WTC11 (cell line): ENCODE measurements at regions not wholly inside any gene's neighbourhood (a gene's known extent, or its start where the extent isn't known, plus 50 kb on each side); places are given as distances from the start of the nearest gene placed in this dataset.

ENCODE experiments used
- ATAC-seq: fragments of 200-7000 bp; cut with Tn5 transposase; 2 replicates; pipeline ENCODE4 v1.10.0; 2021; ENCODE audit warnings: mild to moderate bottlenecking, moderate library complexity
- CTCF ChIA-PET: fragments of 300-600 bp; sonication (Branson Sonifier 250); formaldehyde crosslinking; loops from one replicate; lab custom pipeline; 2021; ENCODE audit warnings: antibody characterized with exemption; lab: Charles Lee
- POLR2A ChIA-PET: fragments of 350-600 bp; sonication (Branson Sonifier 250); formaldehyde crosslinking; loops from one replicate; lab custom pipeline; 2021; ENCODE audit warnings: antibody characterized with exemption; lab: Charles Lee
- DNase-seq: peaks from one replicate; pipeline ENCODE4 v3.0.0; 2021; ENCODE audit warnings: low spot score
- H3K27ac Mint-ChIP-seq: 2 replicates; pipeline ENCODE4 v1.8.0; 2021; ENCODE audit warnings: mixed read lengths
- H3K27me3 Mint-ChIP-seq: 2 replicates; pipeline ENCODE4 v1.8.0; 2021; ENCODE audit warnings: low read depth, mild to moderate bottlenecking, moderate library complexity, mixed read lengths
- H3K36me3 Mint-ChIP-seq: 2 replicates; pipeline ENCODE4 v1.8.0; 2021; ENCODE audit warnings: mixed read lengths
- H3K4me1 Mint-ChIP-seq: 2 replicates; pipeline ENCODE4 v1.8.0; 2022; ENCODE audit warnings: mixed read lengths
- H3K4me3 Mint-ChIP-seq: 2 replicates; pipeline ENCODE4 v1.8.0; 2021; ENCODE audit warnings: mild to moderate bottlenecking, moderate library complexity, mixed read lengths
- H3K9me3 Mint-ChIP-seq: 2 replicates; pipeline ENCODE4 v1.8.0; 2021; ENCODE audit warnings: mixed read lengths
- FOXJ3 ChIP-seq: sonication (generic); formaldehyde crosslinking; IDR thresholded peaks from 2 replicates; pipeline ENCODE4 v1.9.0; 2021; ENCODE audit warnings: missing genetic modification reagents, mild to moderate bottlenecking, borderline replicate concordance
- FOXP1 ChIP-seq: sonication (generic); formaldehyde crosslinking; IDR thresholded peaks from 2 replicates; pipeline ENCODE4 v1.8.0; 2022; ENCODE audit warnings: missing genetic modification reagents, mild to moderate bottlenecking, moderate library complexity, borderline replicate concordance
- GABPB1 ChIP-seq: sonication (generic); formaldehyde crosslinking; IDR thresholded peaks from 2 replicates; pipeline ENCODE4 v1.8.1; 2023; ENCODE audit warnings: mild to moderate bottlenecking, missing genetic modification reagents
- KAT7 ChIP-seq: sonication (generic); formaldehyde crosslinking; IDR thresholded peaks from 2 replicates; pipeline ENCODE4 v1.8.1; 2023; ENCODE audit warnings: missing genetic modification reagents, mild to moderate bottlenecking, borderline replicate concordance
- TF ChIP-seq, protein P1 (sequence below): sonication (generic); formaldehyde crosslinking; IDR thresholded peaks from 2 replicates; pipeline ENCODE4 v1.8.0; 2023; ENCODE audit warnings: missing genetic modification reagents, mild to moderate bottlenecking, borderline replicate concordance
- TF ChIP-seq, protein P2 (sequence below): sonication (generic); formaldehyde crosslinking; conservative IDR thresholded peaks from 2 replicates; pipeline ENCODE4 v1.8.1; 2022; ENCODE audit warnings: mild to moderate bottlenecking, missing genetic modification reagents
- TF ChIP-seq, protein P3 (sequence below): fragments of 250-450 bp; sonication (Bioruptor Pico); IDR thresholded peaks from 2 replicates; pipeline ENCODE4 v1.9.0; 2021; ENCODE audit warnings: mild to moderate bottlenecking, borderline replicate concordance
- TF ChIP-seq, protein P4 (sequence below): sonication (generic); formaldehyde crosslinking; IDR thresholded peaks from 2 replicates; pipeline ENCODE4 v1.8.1; 2023; ENCODE audit warnings: mild to moderate bottlenecking, moderate library complexity, missing genetic modification reagents
- TF ChIP-seq, protein P5 (sequence below): fragments of 250-450 bp; sonication (Bioruptor Pico); IDR thresholded peaks from 2 replicates; pipeline ENCODE4 v1.8.0; 2021; ENCODE audit warnings: mild to moderate bottlenecking
- TF ChIP-seq, protein P6 (sequence below): fragments of 250-450 bp; sonication (Bioruptor Pico); conservative IDR thresholded peaks from 2 replicates; pipeline ENCODE4 v1.9.0; 2021; ENCODE audit warnings: mild to moderate bottlenecking
- TF ChIP-seq, protein P7 (sequence below): sonication (generic); formaldehyde crosslinking; conservative IDR thresholded peaks from 2 replicates; pipeline ENCODE4 v1.8.1; 2023; ENCODE audit warnings: mild to moderate bottlenecking, low read depth, missing genetic modification reagents, moderate library complexity
- TF ChIP-seq, protein P8 (sequence below): sonication (generic); formaldehyde crosslinking; IDR thresholded peaks from 2 replicates; pipeline ENCODE4 v1.8.1; 2022; ENCODE audit warnings: mild to moderate bottlenecking, moderate library complexity, missing genetic modification reagents
- TF ChIP-seq, protein P9 (sequence below): sonication (generic); formaldehyde crosslinking; IDR thresholded peaks from 2 replicates; pipeline ENCODE4 v1.8.1; 2022; ENCODE audit warnings: missing genetic modification reagents, borderline replicate concordance

DNA sequence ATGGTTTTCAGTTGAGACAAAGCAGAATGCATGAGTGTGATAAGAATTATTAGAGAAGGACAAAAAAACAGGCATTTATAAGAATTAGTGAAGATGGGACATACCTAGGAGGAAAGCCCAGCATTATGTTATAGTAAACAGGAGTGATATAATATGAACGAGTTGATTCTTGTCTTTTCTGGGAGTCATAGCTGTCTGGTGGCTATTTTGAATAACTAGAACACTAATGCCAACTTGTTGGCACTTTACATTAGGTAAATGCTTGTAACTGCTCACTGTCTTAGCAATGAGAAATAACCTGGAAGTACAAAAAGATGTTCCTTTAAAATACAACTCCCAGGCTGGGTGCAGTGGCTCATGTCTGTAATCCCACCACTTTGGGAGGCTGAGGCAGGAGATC lies 540.8 kb upstream of the SPHKAP start (continued):
- TF ChIP-seq, protein P1, sequence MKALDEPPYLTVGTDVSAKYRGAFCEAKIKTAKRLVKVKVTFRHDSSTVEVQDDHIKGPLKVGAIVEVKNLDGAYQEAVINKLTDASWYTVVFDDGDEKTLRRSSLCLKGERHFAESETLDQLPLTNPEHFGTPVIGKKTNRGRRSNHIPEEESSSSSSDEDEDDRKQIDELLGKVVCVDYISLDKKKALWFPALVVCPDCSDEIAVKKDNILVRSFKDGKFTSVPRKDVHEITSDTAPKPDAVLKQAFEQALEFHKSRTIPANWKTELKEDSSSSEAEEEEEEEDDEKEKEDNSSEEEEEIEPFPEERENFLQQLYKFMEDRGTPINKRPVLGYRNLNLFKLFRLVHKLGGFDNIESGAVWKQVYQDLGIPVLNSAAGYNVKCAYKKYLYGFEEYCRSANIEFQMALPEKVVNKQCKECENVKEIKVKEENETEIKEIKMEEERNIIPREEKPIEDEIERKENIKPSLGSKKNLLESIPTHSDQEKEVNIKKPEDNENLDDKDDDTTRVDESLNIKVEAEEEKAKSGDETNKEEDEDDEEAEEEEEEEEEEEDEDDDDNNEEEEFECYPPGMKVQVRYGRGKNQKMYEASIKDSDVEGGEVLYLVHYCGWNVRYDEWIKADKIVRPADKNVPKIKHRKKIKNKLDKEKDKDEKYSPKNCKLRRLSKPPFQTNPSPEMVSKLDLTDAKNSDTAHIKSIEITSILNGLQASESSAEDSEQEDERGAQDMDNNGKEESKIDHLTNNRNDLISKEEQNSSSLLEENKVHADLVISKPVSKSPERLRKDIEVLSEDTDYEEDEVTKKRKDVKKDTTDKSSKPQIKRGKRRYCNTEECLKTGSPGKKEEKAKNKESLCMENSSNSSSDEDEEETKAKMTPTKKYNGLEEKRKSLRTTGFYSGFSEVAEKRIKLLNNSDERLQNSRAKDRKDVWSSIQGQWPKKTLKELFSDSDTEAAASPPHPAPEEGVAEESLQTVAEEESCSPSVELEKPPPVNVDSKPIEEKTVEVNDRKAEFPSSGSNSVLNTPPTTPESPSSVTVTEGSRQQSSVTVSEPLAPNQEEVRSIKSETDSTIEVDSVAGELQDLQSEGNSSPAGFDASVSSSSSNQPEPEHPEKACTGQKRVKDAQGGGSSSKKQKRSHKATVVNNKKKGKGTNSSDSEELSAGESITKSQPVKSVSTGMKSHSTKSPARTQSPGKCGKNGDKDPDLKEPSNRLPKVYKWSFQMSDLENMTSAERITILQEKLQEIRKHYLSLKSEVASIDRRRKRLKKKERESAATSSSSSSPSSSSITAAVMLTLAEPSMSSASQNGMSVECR (CRISPR knock-in tag): no peak
- TF ChIP-seq, protein P2, sequence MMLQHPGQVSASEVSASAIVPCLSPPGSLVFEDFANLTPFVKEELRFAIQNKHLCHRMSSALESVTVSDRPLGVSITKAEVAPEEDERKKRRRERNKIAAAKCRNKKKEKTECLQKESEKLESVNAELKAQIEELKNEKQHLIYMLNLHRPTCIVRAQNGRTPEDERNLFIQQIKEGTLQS (CRISPR knock-in tag): no peak
- TF ChIP-seq, protein P3, sequence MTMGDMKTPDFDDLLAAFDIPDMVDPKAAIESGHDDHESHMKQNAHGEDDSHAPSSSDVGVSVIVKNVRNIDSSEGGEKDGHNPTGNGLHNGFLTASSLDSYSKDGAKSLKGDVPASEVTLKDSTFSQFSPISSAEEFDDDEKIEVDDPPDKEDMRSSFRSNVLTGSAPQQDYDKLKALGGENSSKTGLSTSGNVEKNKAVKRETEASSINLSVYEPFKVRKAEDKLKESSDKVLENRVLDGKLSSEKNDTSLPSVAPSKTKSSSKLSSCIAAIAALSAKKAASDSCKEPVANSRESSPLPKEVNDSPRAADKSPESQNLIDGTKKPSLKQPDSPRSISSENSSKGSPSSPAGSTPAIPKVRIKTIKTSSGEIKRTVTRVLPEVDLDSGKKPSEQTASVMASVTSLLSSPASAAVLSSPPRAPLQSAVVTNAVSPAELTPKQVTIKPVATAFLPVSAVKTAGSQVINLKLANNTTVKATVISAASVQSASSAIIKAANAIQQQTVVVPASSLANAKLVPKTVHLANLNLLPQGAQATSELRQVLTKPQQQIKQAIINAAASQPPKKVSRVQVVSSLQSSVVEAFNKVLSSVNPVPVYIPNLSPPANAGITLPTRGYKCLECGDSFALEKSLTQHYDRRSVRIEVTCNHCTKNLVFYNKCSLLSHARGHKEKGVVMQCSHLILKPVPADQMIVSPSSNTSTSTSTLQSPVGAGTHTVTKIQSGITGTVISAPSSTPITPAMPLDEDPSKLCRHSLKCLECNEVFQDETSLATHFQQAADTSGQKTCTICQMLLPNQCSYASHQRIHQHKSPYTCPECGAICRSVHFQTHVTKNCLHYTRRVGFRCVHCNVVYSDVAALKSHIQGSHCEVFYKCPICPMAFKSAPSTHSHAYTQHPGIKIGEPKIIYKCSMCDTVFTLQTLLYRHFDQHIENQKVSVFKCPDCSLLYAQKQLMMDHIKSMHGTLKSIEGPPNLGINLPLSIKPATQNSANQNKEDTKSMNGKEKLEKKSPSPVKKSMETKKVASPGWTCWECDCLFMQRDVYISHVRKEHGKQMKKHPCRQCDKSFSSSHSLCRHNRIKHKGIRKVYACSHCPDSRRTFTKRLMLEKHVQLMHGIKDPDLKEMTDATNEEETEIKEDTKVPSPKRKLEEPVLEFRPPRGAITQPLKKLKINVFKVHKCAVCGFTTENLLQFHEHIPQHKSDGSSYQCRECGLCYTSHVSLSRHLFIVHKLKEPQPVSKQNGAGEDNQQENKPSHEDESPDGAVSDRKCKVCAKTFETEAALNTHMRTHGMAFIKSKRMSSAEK (CRISPR knock-in tag): no peak

DNA sequence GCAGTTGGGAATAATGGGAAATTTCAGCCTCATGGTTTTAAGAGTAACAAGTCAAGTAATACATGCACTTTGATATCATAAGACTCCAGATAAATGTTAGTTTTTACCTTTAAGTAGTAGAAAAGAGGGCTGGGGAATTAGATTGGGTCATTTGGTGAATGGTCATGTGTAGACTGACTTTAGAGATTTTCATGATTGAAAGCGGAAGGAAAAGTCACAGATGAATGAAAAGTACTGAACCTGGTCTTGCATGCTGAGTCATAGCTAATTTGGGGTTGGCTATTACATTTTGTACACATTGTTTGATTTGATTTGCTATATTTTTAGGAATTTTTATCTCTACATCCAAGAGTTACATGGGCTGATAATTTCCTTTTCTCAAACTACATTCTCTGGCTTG lies 539.4 kb upstream of the SPHKAP start:
- Mint-ChIP-seq H3K4me3 (no peak overlapping the region), H3K4me1 (peaks cover 5% of the 10 kb centered on the region), H3K27me3 (no peaks in the 10 kb centered on the region), H3K9me3 (no peaks in the 10 kb centered on the region), H3K36me3 (no peaks in the 10 kb centered on the region), H3K27ac (no peak overlapping the region)
- CTCF ChIA-PET: no interaction called here
- ATAC-seq (no peak), DNase-seq (no peak)
- POLR2A ChIA-PET: no interaction called here
- TF ChIP-seq, protein P4, sequence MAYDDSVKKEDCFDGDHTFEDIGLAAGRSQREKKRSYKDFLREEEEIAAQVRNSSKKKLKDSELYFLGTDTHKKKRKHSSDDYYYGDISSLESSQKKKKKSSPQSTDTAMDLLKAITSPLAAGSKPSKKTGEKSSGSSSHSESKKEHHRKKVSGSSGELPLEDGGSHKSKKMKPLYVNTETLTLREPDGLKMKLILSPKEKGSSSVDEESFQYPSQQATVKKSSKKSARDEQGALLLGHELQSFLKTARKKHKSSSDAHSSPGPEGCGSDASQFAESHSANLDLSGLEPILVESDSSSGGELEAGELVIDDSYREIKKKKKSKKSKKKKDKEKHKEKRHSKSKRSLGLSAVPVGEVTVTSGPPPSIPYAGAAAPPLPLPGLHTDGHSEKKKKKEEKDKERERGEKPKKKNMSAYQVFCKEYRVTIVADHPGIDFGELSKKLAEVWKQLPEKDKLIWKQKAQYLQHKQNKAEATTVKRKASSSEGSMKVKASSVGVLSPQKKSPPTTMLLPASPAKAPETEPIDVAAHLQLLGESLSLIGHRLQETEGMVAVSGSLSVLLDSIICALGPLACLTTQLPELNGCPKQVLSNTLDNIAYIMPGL (CRISPR knock-in tag): no peak
- TF ChIP-seq, protein P5, sequence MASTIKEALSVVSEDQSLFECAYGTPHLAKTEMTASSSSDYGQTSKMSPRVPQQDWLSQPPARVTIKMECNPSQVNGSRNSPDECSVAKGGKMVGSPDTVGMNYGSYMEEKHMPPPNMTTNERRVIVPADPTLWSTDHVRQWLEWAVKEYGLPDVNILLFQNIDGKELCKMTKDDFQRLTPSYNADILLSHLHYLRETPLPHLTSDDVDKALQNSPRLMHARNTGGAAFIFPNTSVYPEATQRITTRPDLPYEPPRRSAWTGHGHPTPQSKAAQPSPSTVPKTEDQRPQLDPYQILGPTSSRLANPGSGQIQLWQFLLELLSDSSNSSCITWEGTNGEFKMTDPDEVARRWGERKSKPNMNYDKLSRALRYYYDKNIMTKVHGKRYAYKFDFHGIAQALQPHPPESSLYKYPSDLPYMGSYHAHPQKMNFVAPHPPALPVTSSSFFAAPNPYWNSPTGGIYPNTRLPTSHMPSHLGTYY: no peak
- no peak for TF ChIP-seq KAT7 (CRISPR knock-in tag)
- TF ChIP-seq, protein P6, sequence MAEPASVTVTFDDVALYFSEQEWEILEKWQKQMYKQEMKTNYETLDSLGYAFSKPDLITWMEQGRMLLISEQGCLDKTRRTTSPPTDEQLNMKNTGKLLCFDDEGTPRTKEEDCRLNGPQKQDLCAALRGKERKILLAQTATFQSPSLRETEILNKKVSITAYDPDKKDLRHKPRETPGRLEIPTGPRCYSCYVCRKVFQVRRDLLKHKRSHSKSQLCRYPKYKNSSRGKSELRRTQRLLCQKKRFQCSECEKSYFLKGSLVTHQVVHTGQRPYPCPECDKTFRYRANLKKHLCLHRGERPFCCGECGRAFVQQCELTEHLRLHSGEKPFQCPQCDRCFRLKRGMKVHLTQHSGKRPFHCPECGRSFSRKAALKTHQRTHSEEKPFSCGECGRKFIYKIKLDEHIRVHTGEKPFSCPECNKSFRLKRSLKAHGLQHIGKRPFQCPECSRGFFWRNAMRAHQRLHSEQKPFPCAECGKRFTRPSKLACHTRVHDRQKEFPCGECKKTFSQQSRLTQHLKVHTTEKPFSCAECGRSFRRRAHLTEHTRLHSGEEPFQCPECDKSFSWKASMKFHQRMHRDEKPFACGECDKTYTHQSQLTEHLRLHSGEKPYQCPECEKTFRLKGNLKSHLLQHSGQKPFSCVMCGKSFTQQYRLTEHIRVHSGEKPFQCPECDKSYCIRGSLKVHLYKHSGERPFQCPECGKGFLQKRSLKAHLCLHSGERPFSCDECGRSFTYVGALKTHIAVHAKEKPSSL (CRISPR knock-in tag): no peak
- TF ChIP-seq FOXP1: no peak
- no peak for TF ChIP-seq FOXJ3 (CRISPR knock-in tag)
- TF ChIP-seq, protein P7, sequence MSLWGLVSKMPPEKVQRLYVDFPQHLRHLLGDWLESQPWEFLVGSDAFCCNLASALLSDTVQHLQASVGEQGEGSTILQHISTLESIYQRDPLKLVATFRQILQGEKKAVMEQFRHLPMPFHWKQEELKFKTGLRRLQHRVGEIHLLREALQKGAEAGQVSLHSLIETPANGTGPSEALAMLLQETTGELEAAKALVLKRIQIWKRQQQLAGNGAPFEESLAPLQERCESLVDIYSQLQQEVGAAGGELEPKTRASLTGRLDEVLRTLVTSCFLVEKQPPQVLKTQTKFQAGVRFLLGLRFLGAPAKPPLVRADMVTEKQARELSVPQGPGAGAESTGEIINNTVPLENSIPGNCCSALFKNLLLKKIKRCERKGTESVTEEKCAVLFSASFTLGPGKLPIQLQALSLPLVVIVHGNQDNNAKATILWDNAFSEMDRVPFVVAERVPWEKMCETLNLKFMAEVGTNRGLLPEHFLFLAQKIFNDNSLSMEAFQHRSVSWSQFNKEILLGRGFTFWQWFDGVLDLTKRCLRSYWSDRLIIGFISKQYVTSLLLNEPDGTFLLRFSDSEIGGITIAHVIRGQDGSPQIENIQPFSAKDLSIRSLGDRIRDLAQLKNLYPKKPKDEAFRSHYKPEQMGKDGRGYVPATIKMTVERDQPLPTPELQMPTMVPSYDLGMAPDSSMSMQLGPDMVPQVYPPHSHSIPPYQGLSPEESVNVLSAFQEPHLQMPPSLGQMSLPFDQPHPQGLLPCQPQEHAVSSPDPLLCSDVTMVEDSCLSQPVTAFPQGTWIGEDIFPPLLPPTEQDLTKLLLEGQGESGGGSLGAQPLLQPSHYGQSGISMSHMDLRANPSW (CRISPR knock-in tag): no peak
- TF ChIP-seq, protein P8, sequence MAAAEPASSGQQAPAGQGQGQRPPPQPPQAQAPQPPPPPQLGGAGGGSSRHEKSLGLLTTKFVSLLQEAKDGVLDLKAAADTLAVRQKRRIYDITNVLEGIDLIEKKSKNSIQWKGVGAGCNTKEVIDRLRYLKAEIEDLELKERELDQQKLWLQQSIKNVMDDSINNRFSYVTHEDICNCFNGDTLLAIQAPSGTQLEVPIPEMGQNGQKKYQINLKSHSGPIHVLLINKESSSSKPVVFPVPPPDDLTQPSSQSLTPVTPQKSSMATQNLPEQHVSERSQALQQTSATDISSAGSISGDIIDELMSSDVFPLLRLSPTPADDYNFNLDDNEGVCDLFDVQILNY (CRISPR knock-in tag): no peak
- no peak for TF ChIP-seq GABPB1 (CRISPR knock-in tag)
- TF ChIP-seq, protein P9, sequence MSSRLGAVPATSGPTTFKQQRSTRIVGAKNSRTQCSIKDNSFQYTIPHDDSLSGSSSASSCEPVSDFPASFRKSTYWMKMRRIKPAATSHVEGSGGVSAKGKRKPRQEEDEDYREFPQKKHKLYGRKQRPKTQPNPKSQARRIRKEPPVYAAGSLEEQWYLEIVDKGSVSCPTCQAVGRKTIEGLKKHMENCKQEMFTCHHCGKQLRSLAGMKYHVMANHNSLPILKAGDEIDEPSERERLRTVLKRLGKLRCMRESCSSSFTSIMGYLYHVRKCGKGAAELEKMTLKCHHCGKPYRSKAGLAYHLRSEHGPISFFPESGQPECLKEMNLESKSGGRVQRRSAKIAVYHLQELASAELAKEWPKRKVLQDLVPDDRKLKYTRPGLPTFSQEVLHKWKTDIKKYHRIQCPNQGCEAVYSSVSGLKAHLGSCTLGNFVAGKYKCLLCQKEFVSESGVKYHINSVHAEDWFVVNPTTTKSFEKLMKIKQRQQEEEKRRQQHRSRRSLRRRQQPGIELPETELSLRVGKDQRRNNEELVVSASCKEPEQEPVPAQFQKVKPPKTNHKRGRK: no peak
